IMR-90 (cell line): ENCODE measurements at regions not wholly inside any gene's neighbourhood (a gene's known extent, or its start where the extent isn't known, plus 50 kb on each side); places are given as distances from the start of the nearest gene placed in this dataset.

Experiments used
- ATAC-seq: fragments of 200-7000 bp; cut with Tn5 transposase; 2 replicates; pipeline ENCODE4 v1.9.1; 2020; ENCODE audit warnings: low read depth, mild to moderate bottlenecking, moderate library complexity
- BruUV-seq: library from RNA; stranded (reverse); fragments of 400-500 nt; replicated peaks from 2 replicates; lab custom pipeline; 2021; lab: Mats Ljungman, UMichigan
- CTCF ChIA-PET: fragments of 300-600 bp; formaldehyde crosslinking; extraction: SDS; loops from one replicate; lab custom pipeline; 2021; ENCODE audit warnings: antibody characterized with exemption; lab: Yijun Ruan, JAX
- POLR2A ChIA-PET: fragments of 300-600 bp; sonication (Branson Sonifier 250); formaldehyde crosslinking; loops from one replicate; lab custom pipeline; 2022; ENCODE audit warnings: antibody characterized with exemption; ENCODE audit not compliant: unreplicated experiment; lab: Charles Lee
- DNase-seq: peaks from one replicate; pipeline ENCODE4 v3.0.0; 2013
- H2AFZ ChIP-seq: replicated peaks from 2 replicates; pipeline ENCODE3; 2013; ENCODE audit warnings: low read length, mild to moderate bottlenecking; ENCODE audit not compliant: poor library complexity
- H2AK5ac ChIP-seq: 2 replicates; pipeline ENCODE4 v1.6.1; 2013; ENCODE audit warnings: low read depth, low read length, inconsistent platforms
- H2AK9ac ChIP-seq: replicated peaks from 2 replicates; pipeline ENCODE3; 2013; ENCODE audit warnings: mild to moderate bottlenecking, low read depth, low read length, moderate library complexity; ENCODE audit not compliant: poor library complexity
- H2BK120ac ChIP-seq: 2 replicates; pipeline ENCODE4 v1.6.1; 2013; ENCODE audit warnings: low read depth, low read length, inconsistent platforms
- H2BK15ac ChIP-seq: 3 replicates; pipeline ENCODE4 v1.6.1; 2013; ENCODE audit warnings: low read depth, low read length, inconsistent platforms
- H2BK20ac ChIP-seq: 2 replicates; pipeline ENCODE4 v1.6.1; 2013; ENCODE audit warnings: low read depth, mild to moderate bottlenecking, inconsistent platforms, low read length, moderate library complexity
- H2BK5ac ChIP-seq: 2 replicates; pipeline ENCODE4 v1.6.1; 2013; ENCODE audit warnings: mild to moderate bottlenecking, low read depth, low read length, inconsistent platforms; ENCODE audit not compliant: poor library complexity, severe bottlenecking
- H3K14ac ChIP-seq: replicated peaks from 2 replicates; pipeline ENCODE4 v1.6.1; 2013; ENCODE audit warnings: low read depth, low read length, inconsistent platforms
- H3K18ac ChIP-seq: 2 replicates; pipeline ENCODE4 v1.6.1; 2013; ENCODE audit warnings: low read depth, low read length, control low read depth
- H3K23ac ChIP-seq: 2 replicates; pipeline ENCODE4 v1.6.1; 2013; ENCODE audit warnings: low read depth, low read length, inconsistent platforms
- H3K27ac ChIP-seq: 2 replicates; pipeline ENCODE4 v1.5.1; 2013; ENCODE audit warnings: mild to moderate bottlenecking, control low read depth, low read length; ENCODE audit not compliant: insufficient read depth
- H3K27me3 ChIP-seq: 2 replicates; pipeline ENCODE4 v1.6.1; 2013; ENCODE audit warnings: low read length; ENCODE audit not compliant: control insufficient read depth, insufficient read depth
- H3K36me3 ChIP-seq: 2 replicates; pipeline ENCODE4 v1.6.1; 2013; ENCODE audit warnings: low read length, mixed read lengths; ENCODE audit not compliant: control insufficient read depth, insufficient read depth
- H3K4ac ChIP-seq: 2 replicates; pipeline ENCODE4 v1.6.1; 2013; ENCODE audit warnings: low read depth, low read length, inconsistent platforms
- H3K4me1 ChIP-seq: 2 replicates; pipeline ENCODE4 v1.6.1; 2013; ENCODE audit warnings: low read length, mixed read lengths; ENCODE audit not compliant: control insufficient read depth, insufficient read depth
- H3K4me2 ChIP-seq: 2 replicates; pipeline ENCODE4 v1.6.1; 2013; ENCODE audit warnings: low read depth, mild to moderate bottlenecking, control low read depth, low read length, moderate library complexity
- H3K4me3 ChIP-seq: 2 replicates; pipeline ENCODE4 v1.5.1; 2013; ENCODE audit warnings: low read depth, mild to moderate bottlenecking, control low read depth, low read length, moderate library complexity; ENCODE audit not compliant: insufficient read depth
- H3K56ac ChIP-seq: 2 replicates; pipeline ENCODE4 v1.6.1; 2013; ENCODE audit warnings: low read length, inconsistent platforms; ENCODE audit not compliant: insufficient read depth; ENCODE audit errors: extremely low read depth
- H3K79me1 ChIP-seq, 2 experiments: 2 replicates each; pipeline ENCODE4 v1.6.1; 2013; ENCODE audit warnings: low read length in 2 of 2, inconsistent platforms in 1 of 2, low read depth in 1 of 2
- H3K9ac ChIP-seq: 2 replicates; pipeline ENCODE4 v1.6.1; 2013; ENCODE audit warnings: low read depth, low read length, control low read depth
- H3K9me1 ChIP-seq: 2 replicates; pipeline ENCODE4 v1.6.1; 2013; ENCODE audit warnings: low read length, inconsistent platforms; ENCODE audit not compliant: insufficient read depth
- H3K9me3 ChIP-seq: 2 replicates; pipeline ENCODE4 v1.6.1; 2013; ENCODE audit warnings: low read length; ENCODE audit not compliant: control insufficient read depth, insufficient read depth
- H4K20me1 ChIP-seq: 2 replicates; pipeline ENCODE4 v1.6.1; 2013; ENCODE audit warnings: low read length, inconsistent platforms; ENCODE audit not compliant: insufficient read depth
- H4K5ac ChIP-seq: 2 replicates; pipeline ENCODE4 v1.6.1; 2013; ENCODE audit warnings: mild to moderate bottlenecking, low read depth, low read length, control low read depth
- H4K8ac ChIP-seq, 2 experiments: 2 replicates each; pipeline ENCODE4 v1.6.1; 2013; ENCODE audit warnings: low read depth in 2 of 2, low read length in 2 of 2, control low read depth in 1 of 2, inconsistent platforms in 1 of 2
- H4K91ac ChIP-seq: 2 replicates; pipeline ENCODE4 v1.6.1; 2013; ENCODE audit warnings: low read depth, low read length, inconsistent platforms; ENCODE audit not compliant: insufficient read depth
- BHLHE40 ChIP-seq: fragments of 150-350 bp; IDR thresholded peaks from 2 replicates; pipeline ENCODE4 v1.6.1; 2016; ENCODE audit warnings: mild to moderate bottlenecking, low read depth, low read length
- CEBPB ChIP-seq: IDR thresholded peaks from 2 replicates; pipeline ENCODE4 v1.6.1; 2012; ENCODE audit warnings: low read depth, low read length, improper control_type of control experiment
- CHD1 ChIP-seq: IDR thresholded peaks from 2 replicates; pipeline ENCODE4 v1.6.1; 2012; ENCODE audit warnings: low read depth, low read length, improper control_type of control experiment
- MAFK ChIP-seq: IDR thresholded peaks from 2 replicates; pipeline ENCODE4 v1.6.1; 2012; ENCODE audit warnings: low read depth, low read length, improper control_type of control experiment
- MAZ ChIP-seq: IDR thresholded peaks from 2 replicates; pipeline ENCODE4 v1.6.1; 2012; ENCODE audit warnings: low read depth, mild to moderate bottlenecking, low read length, improper control_type of control experiment, moderate library complexity, borderline replicate concordance
- MXI1 ChIP-seq: IDR thresholded peaks from 2 replicates; pipeline ENCODE4 v1.6.1; 2012; ENCODE audit warnings: low read depth, mild to moderate bottlenecking, low read length, moderate library complexity, borderline replicate concordance
- RCOR1 ChIP-seq: IDR thresholded peaks from 2 replicates; pipeline ENCODE4 v1.6.1; 2012; ENCODE audit warnings: mild to moderate bottlenecking, low read length, improper control_type of control experiment; ENCODE audit not compliant: insufficient replicate concordance
- RFX5 ChIP-seq: IDR thresholded peaks from 2 replicates; pipeline ENCODE4 v1.8.0; 2012; ENCODE audit warnings: low read depth, mild to moderate bottlenecking, low read length, moderate library complexity
- USF2 ChIP-seq: fragments of 150-350 bp; IDR thresholded peaks from 2 replicates; pipeline ENCODE4 v1.6.1; 2017; ENCODE audit warnings: mild to moderate bottlenecking, antibody characterized with exemption, low read length, low read depth
- WGBS, 2 experiments: methylation state at CpG; one replicate each; pipeline versions ENCODE4 v1.1.5 to v1.1.7; 2013; ENCODE audit warnings: missing lambda C conversion rate in 2 of 2; ENCODE audit not compliant: insufficient read length in 1 of 2; ENCODE audit errors: extremely low coverage in 2 of 2; 5-methylcytosine and 5-hydroxymethylcytosine counted together
- dilution Hi-C: fragments of 300-500 bp; cut with HindIII; formaldehyde crosslinking; loops from one replicate; pipeline ENCODE4 v1.14.3; 2018; ENCODE audit warnings: low sequenced_read_pairs; ENCODE audit not compliant: unreplicated experiment
- in situ Hi-C: fragments of 300-500 bp; cut with MboI; formaldehyde crosslinking; loops from 3 replicates; pipeline ENCODE4 v1.14.3; 2019; ENCODE audit warnings: low sequenced_read_pairs, inconsistent platforms, mixed read lengths
- intact Hi-C: fragments of 100-400 bp; cut with micrococcal nuclease; formaldehyde crosslinking; loops from 2 replicates; pipeline ENCODE4 v1.10.0; 2022

GRCh38 chr5:8316608-8317280, 447.8 kb downstream of the MTRR start:
- Histone ChIP-seq H3K27ac (no peak overlapping the region), H3K9ac (no peak overlapping the region), H3K18ac (no peak overlapping the region), H3K27me3 (no peaks in the 10 kb centered on the region), H2BK5ac (no peak overlapping the region), H4K91ac (no peak overlapping the region), H3K4ac (no peak overlapping the region), H2BK15ac (no peak overlapping the region), H3K9me1 (no peaks in the 10 kb centered on the region), H3K4me3 (no peak overlapping the region), H3K4me1 (no peaks in the 10 kb centered on the region), H3K14ac (no peak overlapping the region), H3K9me3 (no peaks in the 10 kb centered on the region), H2BK120ac (no peak overlapping the region), H4K5ac (no peak overlapping the region), H4K20me1 (no peaks in the 10 kb centered on the region), H2BK20ac (no peak overlapping the region), H2AK5ac (no peak overlapping the region), H3K23ac (no peak overlapping the region), H3K79me1 (no peaks in the 10 kb centered on the region), H4K8ac (no peak overlapping the region), H2AK9ac (no peak overlapping the region), H3K36me3 (no peaks in the 10 kb centered on the region), H2AFZ (no peak overlapping the region), H3K56ac (no peak overlapping the region), H3K4me2 (no peak overlapping the region)
- in situ Hi-C loops (no loop called here), intact Hi-C loops (no loop called here), dilution Hi-C loops (no loop called here)
- ChIA-PET POLR2A (no interaction called here), CTCF (no interaction called here)
- DNase-seq (no peak), ATAC-seq (no peak)
- TF ChIP-seq BHLHE40 (no peak), CEBPB (no peak), RCOR1 (no peak), CHD1 (no peak), MXI1 (no peak), RFX5 (no peak), USF2 (no peak), MAZ (no peak), MAFK (no peak)
- BruUV-seq: no TSS peak
- WGBS, 2 experiments: no CpG with 5 or more reads among the region's 6 CpGs
